OCI-LY7 (cell line): ENCODE measurements at regions not wholly inside any gene's neighbourhood (a gene's known extent, or its start where the extent isn't known, plus 50 kb on each side); places are given as distances from the start of the nearest gene placed in this dataset.

Source experiments
- BruUV-seq: library from RNA; stranded (reverse); fragments of 400-500 nt; replicated peaks from 2 replicates; lab custom pipeline; 2021; lab: Mats Ljungman, UMichigan
- CTCF ChIA-PET: fragments of 300-600 bp; sonication (Branson Sonifier 250); formaldehyde crosslinking; loops from one replicate; lab custom pipeline; 2022; ENCODE audit warnings: antibody characterized with exemption; ENCODE audit not compliant: unreplicated experiment; lab: Charles Lee
- POLR2A ChIA-PET: fragments of 300-600 bp; sonication (Branson Sonifier 250); formaldehyde crosslinking; loops from one replicate; lab custom pipeline; 2022; ENCODE audit warnings: antibody characterized with exemption; lab: Charles Lee
- DNase-seq: peaks from one replicate; pipeline ENCODE4 v3.0.0-alpha.2; 2015; ENCODE audit warnings: low spot score
- H2AFZ ChIP-seq: fragments of 200-600 bp; sonication (generic), shearing (Covaris generic); 2 replicates; pipeline ENCODE4 v1.6.1; 2014; ENCODE audit warnings: mild to moderate bottlenecking, antibody characterized with exemption, low read length, moderate library complexity
- H3K27ac ChIP-seq: fragments of 200-600 bp; sonication (generic); 2 replicates; pipeline ENCODE4 v1.5.1; 2014; ENCODE audit warnings: mixed run types, low read depth, mild to moderate bottlenecking, moderate library complexity, low read length, inconsistent platforms; ENCODE audit not compliant: poor library complexity, severe bottlenecking
- H3K36me3 ChIP-seq: fragments of 200-600 bp; sonication (generic); 2 replicates; pipeline ENCODE4 v1.6.1; 2014; ENCODE audit warnings: mild to moderate bottlenecking, antibody characterized with exemption, low read length, moderate library complexity, mixed read lengths; ENCODE audit not compliant: insufficient read depth
- H3K4me1 ChIP-seq: fragments of 200-600 bp; sonication (generic); 2 replicates; pipeline ENCODE4 v1.5.1; 2014; ENCODE audit warnings: mild to moderate bottlenecking, low read length; ENCODE audit not compliant: insufficient read depth, poor library complexity, severe bottlenecking
- H3K4me2 ChIP-seq: fragments of 200-600 bp; sonication (generic); 2 replicates; pipeline ENCODE4 v1.6.1; 2014; ENCODE audit warnings: mild to moderate bottlenecking, low read length
- H3K4me3 ChIP-seq: fragments of 200-600 bp; sonication (generic); 2 replicates; pipeline ENCODE4 v1.5.1; 2014; ENCODE audit warnings: mild to moderate bottlenecking, low read depth, low read length; ENCODE audit not compliant: poor library complexity, severe bottlenecking
- H3K79me2 ChIP-seq: fragments of 200-600 bp; sonication (generic); 2 replicates; pipeline ENCODE4 v1.6.1; 2016; ENCODE audit warnings: low read depth, mild to moderate bottlenecking, low read length, moderate library complexity, mixed read lengths; ENCODE audit not compliant: insufficient read depth
- H3K9me2 ChIP-seq: fragments of 200-600 bp; sonication (generic); 2 replicates; pipeline ENCODE4 v1.6.1; 2016; ENCODE audit warnings: mild to moderate bottlenecking, low read length, mixed read lengths; ENCODE audit not compliant: insufficient read depth
- H3K9me3 ChIP-seq: fragments of 200-600 bp; sonication (generic); 2 replicates; pipeline ENCODE4 v1.6.1; 2014; ENCODE audit warnings: mild to moderate bottlenecking, mixed run types, low read length, mixed read lengths
- H4K20me1 ChIP-seq: fragments of 200-600 bp; sonication (generic); 2 replicates; pipeline ENCODE4 v1.6.1; 2014; ENCODE audit warnings: mild to moderate bottlenecking, antibody characterized with exemption, low read length, moderate library complexity, mixed read lengths; ENCODE audit not compliant: insufficient read depth
- EZH2phosphoT487 ChIP-seq: fragments of 200-600 bp; sonication (generic); IDR thresholded peaks from 2 replicates; pipeline ENCODE4 v1.6.1; 2018; ENCODE audit warnings: low read depth, borderline replicate concordance, mild to moderate bottlenecking, mixed run types, antibody characterized with exemption, low read length, moderate library complexity, mixed read lengths
- intact Hi-C: fragments of 100-400 bp; cut with micrococcal nuclease; formaldehyde crosslinking; loops from one replicate; pipeline ENCODE4 v1.10.0; 2022; ENCODE audit not compliant: unreplicated experiment
- TF ChIP-seq, protein P1 (sequence below): fragments of 200-600 bp; sonication (generic); conservative IDR thresholded peaks from 2 replicates; pipeline ENCODE4 v1.5.1; 2014; ENCODE audit warnings: mild to moderate bottlenecking, antibody characterized with exemption, low read length, moderate library complexity, mixed read lengths

GRCh38 chr4:159019356-159019755, 83.5 kb upstream of the RAPGEF2 start:
- TF ChIP-seq, protein P1, sequence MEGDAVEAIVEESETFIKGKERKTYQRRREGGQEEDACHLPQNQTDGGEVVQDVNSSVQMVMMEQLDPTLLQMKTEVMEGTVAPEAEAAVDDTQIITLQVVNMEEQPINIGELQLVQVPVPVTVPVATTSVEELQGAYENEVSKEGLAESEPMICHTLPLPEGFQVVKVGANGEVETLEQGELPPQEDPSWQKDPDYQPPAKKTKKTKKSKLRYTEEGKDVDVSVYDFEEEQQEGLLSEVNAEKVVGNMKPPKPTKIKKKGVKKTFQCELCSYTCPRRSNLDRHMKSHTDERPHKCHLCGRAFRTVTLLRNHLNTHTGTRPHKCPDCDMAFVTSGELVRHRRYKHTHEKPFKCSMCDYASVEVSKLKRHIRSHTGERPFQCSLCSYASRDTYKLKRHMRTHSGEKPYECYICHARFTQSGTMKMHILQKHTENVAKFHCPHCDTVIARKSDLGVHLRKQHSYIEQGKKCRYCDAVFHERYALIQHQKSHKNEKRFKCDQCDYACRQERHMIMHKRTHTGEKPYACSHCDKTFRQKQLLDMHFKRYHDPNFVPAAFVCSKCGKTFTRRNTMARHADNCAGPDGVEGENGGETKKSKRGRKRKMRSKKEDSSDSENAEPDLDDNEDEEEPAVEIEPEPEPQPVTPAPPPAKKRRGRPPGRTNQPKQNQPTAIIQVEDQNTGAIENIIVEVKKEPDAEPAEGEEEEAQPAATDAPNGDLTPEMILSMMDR = no peak
- no peak for TF ChIP-seq EZH2phosphoT487
- DNase-seq = no peak
- Histone ChIP-seq H3K36me3 (no peaks in the 10 kb centered on the region), H3K9me2 (no peaks in the 10 kb centered on the region), H2AFZ (no peak overlapping the region), H3K79me2 (no peaks in the 10 kb centered on the region), H3K4me3 (no peak overlapping the region), H4K20me1 (no peaks in the 10 kb centered on the region), H3K9me3 (no peaks in the 10 kb centered on the region), H3K4me2 (no peak overlapping the region), H3K4me1 (peaks cover 11% of the 10 kb centered on the region), H3K27ac (no peak overlapping the region)
- intact Hi-C loops = no loop called here
- no TSS peak for BruUV-seq
- ChIA-PET POLR2A (interaction anchor here (0.6 to 0.9 kb wide), 3 partner anchors 241 to 483 kb away, joined by 3 to 4 read pairs (median 3); no protein-coding TSS in a partner anchor), CTCF (interaction anchor here (0.6 kb wide), 2 partner anchors 19 to 43 kb away, joined by 3 to 4 read pairs; no protein-coding TSS in a partner anchor)

DNA sequence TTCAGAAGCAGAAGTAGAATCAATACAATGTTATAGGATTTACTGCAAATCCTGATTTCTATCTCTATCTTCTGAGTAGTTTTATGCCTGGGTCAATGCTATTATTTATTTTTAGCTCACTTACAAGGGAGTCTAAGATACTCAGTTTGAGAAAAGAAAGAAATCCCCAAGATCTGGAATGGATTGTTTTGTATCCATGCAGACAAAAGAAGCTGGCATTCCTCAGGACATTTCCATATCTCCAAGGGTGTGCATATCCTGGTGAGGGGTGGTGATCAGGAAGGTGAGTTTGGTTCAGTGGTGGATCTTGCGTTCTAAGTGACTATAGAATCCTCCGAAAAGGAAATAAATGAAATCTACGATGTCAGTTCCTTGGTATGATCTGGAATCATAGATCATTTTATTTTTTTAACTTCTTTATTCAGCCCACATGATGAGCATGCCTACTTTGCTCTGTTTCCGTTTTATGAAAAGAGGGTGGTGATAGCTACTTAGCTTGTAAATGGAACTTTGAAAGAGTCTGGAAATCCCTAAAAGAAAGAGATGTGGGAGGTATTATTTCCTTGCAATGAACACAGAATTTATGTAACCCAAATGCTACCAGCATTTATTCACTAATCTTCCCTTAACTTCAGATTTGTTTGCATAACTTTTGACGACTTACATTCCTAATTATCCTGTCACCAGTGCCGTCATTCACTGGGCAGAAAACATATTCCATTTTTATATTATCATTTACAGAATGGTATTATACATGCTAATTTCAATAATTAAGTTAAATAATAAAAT, 81.1 kb upstream of the RAPGEF2 start:
- CTCF ChIA-PET = no interaction called here
- intact Hi-C loops = no loop called here
- POLR2A ChIA-PET = no interaction called here
- no peaks in the 10 kb centered on the region for H3K9me3 ChIP-seq
- no peaks in the 10 kb centered on the region for H3K9me2 ChIP-seq
- no peak overlapping the region for H3K27ac ChIP-seq
- no peak for DNase-seq
- H2AFZ ChIP-seq = 0 out of 2 replicates have a peak overlapping the region, but pooled peaks have one; percentile 14
- no peaks in the 10 kb centered on the region for H3K36me3 ChIP-seq
- no peaks in the 10 kb centered on the region for H3K79me2 ChIP-seq
- TF ChIP-seq, protein P1 = no peak
- TF ChIP-seq EZH2phosphoT487 = no peak
- BruUV-seq = no TSS peak
- peaks cover 11% of the 10 kb centered on the region for H3K4me1 ChIP-seq
- H3K4me2 ChIP-seq = no peak overlapping the region
- no peaks in the 10 kb centered on the region for H4K20me1 ChIP-seq
- H3K4me3 ChIP-seq = no peak overlapping the region

GRCh38 chr4:159023741-159024140, 79.1 kb upstream of the RAPGEF2 start:
- CTCF ChIA-PET = interaction anchor here (0.5 to 0.6 kb wide), 2 partner anchors 28 to 64 kb away, joined by 3 read pairs; no protein-coding TSS in a partner anchor
- Histone ChIP-seq H3K27ac (no peak overlapping the region), H3K4me1 (peaks cover 6% of the 10 kb centered on the region), H2AFZ (no peak overlapping the region; the same call in 1 of the 2 replicates), H3K79me2 (no peaks in the 10 kb centered on the region), H3K4me3 (no peak overlapping the region), H3K4me2 (no peak overlapping the region), H3K36me3 (no peaks in the 10 kb centered on the region), H4K20me1 (no peaks in the 10 kb centered on the region), H3K9me3 (no peaks in the 10 kb centered on the region), H3K9me2 (no peaks in the 10 kb centered on the region)
- intact Hi-C loops = no loop called here
- DNase-seq = no peak
- BruUV-seq = no TSS peak
- POLR2A ChIA-PET = no interaction called here
- TF ChIP-seq, protein P1 = no peak
- no peak for TF ChIP-seq EZH2phosphoT487
